DOHH2 (cell line): ENCODE measurements at regions not wholly inside any gene's neighbourhood (a gene's known extent, or its start where the extent isn't known, plus 50 kb on each side); places are given as distances from the start of the nearest gene placed in this dataset.

ENCODE experiments used
- CTCF ChIP-seq: fragments of 200-600 bp; sonication (generic); IDR thresholded peaks from one replicate; pipeline ENCODE4 v1.5.1; 2014; ENCODE audit warnings: antibody characterized with exemption, mild to moderate bottlenecking, low read depth, low read length; ENCODE audit not compliant: poor library complexity, severe bottlenecking
- EZH2phosphoT487 ChIP-seq: fragments of 200-600 bp; sonication (generic); IDR thresholded peaks from 2 replicates; pipeline ENCODE4 v1.6.1; 2017; ENCODE audit warnings: borderline replicate concordance, mild to moderate bottlenecking, antibody characterized with exemption, low read length, moderate library complexity, mixed read lengths

- no peak for TF ChIP-seq CTCF
- no peak for TF ChIP-seq EZH2phosphoT487
These were observed 202.9 kb upstream of the RAD23B start for GRCh38 chr9:107080130-107080529.
